Choroid plexus epithelial cell (primary cell): ENCODE measurements at regions not wholly inside any gene's neighbourhood (a gene's known extent, or its start where the extent isn't known, plus 50 kb on each side); places are given as distances from the start of the nearest gene placed in this dataset.
A peak's percentile ranks its signal among the peaks of the same experiment; 100 is the strongest.

Source experiments
- DNase-seq: peaks from one replicate; pipeline ENCODE4 v3.0.0-alpha.2; 2010; ENCODE audit warnings: low read depth
- H3K4me3 ChIP-seq: 2 replicates; pipeline ENCODE4 v1.5.1; 2011; ENCODE audit warnings: low read depth, mild to moderate bottlenecking, control low read depth, low read length, moderate library complexity
- TF ChIP-seq, protein P1 (sequence below): conservative IDR thresholded peaks from 2 replicates; pipeline ENCODE4 v1.5.1; 2011; ENCODE audit warnings: low read depth, mild to moderate bottlenecking, control low read depth, inconsistent platforms, low read length, moderate library complexity

DNA sequence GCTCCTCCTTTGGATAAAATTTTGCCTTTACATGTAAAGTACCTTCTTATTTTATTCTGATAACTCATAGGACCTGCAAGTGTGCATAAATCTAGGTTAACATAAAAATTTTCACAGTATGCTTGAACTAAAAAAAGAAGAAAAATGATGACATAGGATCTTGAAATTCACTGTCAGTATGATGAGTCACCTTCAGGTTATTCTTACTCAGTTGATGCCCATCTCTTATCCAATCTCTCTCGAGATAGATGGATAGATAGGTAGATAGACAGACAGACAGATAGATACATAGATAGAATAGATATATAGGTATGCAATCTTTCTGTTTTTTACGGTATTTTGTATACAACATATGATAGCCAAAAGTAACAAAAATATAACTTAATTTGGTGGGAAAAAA lies 485.5 kb downstream of the NAF1 start:
- peak; percentile 6 for DNase-seq
- no peak overlapping the region for H3K4me3 ChIP-seq
- TF ChIP-seq, protein P1, sequence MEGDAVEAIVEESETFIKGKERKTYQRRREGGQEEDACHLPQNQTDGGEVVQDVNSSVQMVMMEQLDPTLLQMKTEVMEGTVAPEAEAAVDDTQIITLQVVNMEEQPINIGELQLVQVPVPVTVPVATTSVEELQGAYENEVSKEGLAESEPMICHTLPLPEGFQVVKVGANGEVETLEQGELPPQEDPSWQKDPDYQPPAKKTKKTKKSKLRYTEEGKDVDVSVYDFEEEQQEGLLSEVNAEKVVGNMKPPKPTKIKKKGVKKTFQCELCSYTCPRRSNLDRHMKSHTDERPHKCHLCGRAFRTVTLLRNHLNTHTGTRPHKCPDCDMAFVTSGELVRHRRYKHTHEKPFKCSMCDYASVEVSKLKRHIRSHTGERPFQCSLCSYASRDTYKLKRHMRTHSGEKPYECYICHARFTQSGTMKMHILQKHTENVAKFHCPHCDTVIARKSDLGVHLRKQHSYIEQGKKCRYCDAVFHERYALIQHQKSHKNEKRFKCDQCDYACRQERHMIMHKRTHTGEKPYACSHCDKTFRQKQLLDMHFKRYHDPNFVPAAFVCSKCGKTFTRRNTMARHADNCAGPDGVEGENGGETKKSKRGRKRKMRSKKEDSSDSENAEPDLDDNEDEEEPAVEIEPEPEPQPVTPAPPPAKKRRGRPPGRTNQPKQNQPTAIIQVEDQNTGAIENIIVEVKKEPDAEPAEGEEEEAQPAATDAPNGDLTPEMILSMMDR, result no peak

DNA sequence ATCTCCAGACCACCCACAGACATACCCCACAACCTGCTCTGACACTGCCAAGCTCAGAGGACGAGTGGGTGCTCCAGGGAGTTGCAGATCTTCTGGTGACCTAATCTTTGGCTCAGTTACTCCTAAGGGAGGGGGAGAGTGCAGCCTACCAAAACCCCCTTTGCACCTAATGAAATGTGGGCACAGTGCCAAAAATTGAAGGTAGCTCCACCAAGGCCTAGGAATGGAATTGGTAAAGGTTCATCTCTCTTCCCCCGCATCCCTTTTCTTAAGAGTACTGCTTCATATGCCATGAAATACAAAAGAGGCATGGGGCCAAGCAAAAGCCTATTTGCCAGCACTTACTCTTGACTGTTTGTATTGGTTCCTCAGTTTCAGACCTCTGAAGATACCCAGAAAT lies 491.0 kb downstream of the NAF1 start:
- TF ChIP-seq, protein P1, result no peak
- no peak overlapping the region for H3K4me3 ChIP-seq
- DNase-seq, result no peak

DNA sequence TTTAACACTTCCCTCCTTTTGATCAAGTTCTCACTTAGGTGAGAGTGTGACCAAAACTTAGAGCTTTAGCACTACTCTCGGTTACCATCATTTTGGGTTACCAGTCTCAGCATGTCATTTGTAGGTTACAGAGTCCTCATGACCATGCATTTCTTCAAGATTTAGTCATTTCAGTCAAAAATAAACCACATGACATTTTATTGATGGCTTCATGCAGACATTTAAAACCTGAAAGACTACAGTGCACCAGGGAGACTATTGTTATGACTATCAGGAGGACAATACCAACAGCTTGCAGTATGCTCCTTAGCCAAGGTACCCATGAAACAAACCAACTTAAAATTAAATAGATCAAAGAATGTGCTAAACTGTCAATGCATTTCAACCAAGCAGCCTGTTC lies 498.1 kb upstream of the FSTL5 start:
- no peak overlapping the region for H3K4me3 ChIP-seq
- DNase-seq, result no peak
- TF ChIP-seq, protein P1, result no peak

DNA sequence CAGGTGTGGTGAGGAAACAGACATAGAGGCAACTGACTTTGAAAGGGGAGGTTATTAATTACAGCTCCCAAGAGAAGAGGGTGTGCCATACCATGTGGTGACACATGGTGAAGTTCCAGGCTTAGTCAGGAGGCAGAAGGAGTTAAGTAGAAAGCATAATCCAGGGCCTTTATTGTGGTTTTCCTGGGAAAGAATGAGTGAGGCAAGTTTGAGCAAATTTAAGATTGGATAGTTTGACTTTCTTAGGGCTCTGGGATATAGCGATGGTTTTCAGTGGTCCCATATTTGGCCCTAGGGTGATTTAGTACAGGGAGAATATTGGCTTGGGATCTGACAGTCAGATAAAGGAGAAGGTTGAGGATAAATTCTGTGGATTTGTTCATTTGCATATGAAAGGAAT lies 495.9 kb upstream of the FSTL5 start:
- TF ChIP-seq, protein P1, result no peak
- no peak for DNase-seq
- H3K4me3 ChIP-seq, result no peak overlapping the region

DNA sequence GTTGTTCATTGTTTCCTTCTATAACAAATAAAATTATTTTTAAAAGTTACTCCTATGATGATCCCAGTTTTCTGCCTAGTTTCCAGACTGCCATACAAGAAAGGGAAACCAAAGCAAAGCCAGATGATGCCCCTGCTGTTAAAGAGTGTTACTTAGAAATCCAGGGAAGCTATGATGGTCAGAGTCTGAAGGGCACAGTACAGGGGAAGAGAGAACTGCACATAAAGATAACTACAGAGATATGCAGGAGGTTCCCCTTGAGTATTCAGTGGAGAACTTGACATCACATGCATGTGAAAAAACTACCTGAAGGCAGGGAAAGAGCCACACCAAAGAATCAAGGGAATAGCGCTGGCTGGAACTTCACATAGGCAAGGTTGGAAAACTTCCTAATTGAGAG lies 494.2 kb upstream of the FSTL5 start:
- TF ChIP-seq, protein P1, result no peak
- H3K4me3 ChIP-seq, result no peak overlapping the region

DNA sequence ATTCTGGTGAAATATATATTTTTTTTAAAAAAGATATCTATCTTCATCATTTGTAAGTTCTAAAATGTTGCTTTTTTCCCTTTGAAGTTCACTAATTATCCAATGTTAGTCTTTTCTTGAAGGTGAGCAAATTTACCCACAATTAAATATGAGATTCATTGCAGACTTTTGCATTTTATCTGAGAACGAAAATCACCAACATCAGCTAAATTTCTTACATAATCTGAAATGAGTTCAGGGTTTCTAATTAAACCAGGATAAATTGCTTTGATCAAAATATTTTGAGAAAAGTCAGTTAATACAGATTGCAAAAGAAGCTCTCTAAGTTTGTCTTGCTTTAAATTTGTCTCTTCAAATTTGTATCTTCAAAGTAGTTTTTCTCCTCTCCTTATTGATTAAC lies 486.4 kb upstream of the FSTL5 start:
- TF ChIP-seq, protein P1, result no peak
- no peak for DNase-seq

More for the DNA sequence above, 494.2 kb upstream of the FSTL5 start:
- DNase-seq, result no peak

DNA sequence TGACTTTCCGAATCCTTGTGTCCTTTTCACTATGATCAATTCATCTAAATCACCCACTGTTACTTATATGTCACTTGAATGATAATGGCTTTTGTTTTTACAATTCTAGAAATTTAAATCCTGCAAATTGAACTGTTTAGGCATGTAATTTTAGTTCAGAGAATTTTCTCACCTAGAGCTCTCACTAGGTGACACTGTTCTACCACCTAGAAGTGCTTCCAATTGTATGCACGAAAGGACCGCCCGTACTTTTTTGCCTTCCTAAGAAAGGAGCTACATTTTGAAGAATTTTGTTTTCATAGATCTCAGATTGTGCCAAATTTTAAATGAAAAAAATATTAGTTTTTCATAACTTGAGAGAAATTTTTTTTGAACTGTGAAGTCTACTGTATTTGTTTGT lies 481.6 kb upstream of the FSTL5 start:
- H3K4me3 ChIP-seq, result no peak overlapping the region
- peak; percentile 78 for DNase-seq
- TF ChIP-seq, protein P1, result peak; percentile 53

More for the DNA sequence above, 486.4 kb upstream of the FSTL5 start:
- no peak overlapping the region for H3K4me3 ChIP-seq
